HCT116 (cell line): ENCODE measurements at regions not wholly inside any gene's neighbourhood (a gene's known extent, or its start where the extent isn't known, plus 50 kb on each side); places are given as distances from the start of the nearest gene placed in this dataset.

Experiments
- ATAC-seq: fragments of 200-7000 bp; cut with Tn5 transposase; 2 replicates; pipeline ENCODE4 v1.9.1; 2020; ENCODE audit warnings: mild to moderate bottlenecking, moderate library complexity
- BruUV-seq: library from RNA; stranded (reverse); fragments of 400-500 nt; replicated peaks from 2 replicates; lab custom pipeline; 2021; lab: Mats Ljungman, UMichigan
- CTCF ChIA-PET: fragments of 300-600 bp; sonication (Branson Sonifier 250); formaldehyde crosslinking; loops from one replicate; lab custom pipeline; 2021; ENCODE audit warnings: antibody characterized with exemption; lab: Charles Lee
- POLR2A ChIA-PET: fragments of 300-600, 350-600 bp; sonication (Branson Sonifier 250); formaldehyde crosslinking; loops from one replicate; lab custom pipeline; 2021; ENCODE audit warnings: antibody characterized with exemption; lab: Charles Lee
- RAD21 ChIA-PET, 2 experiments: fragments of 300-600 bp; sonication (Branson Sonifier 250); formaldehyde crosslinking; loops; one replicate each; lab custom pipeline; 2023; ENCODE audit warnings: low total read pairs in 2 of 2; ENCODE audit not compliant: uncharacterized antibody in 2 of 2, unreplicated experiment in 2 of 2, low non-redundant PET in 1 of 2; lab: Charles Lee
- DNase-seq: peaks from one replicate; pipeline ENCODE4 v3.0.0-alpha.2; 2010; ENCODE audit warnings: low read depth, low spot score
- H2AFZ ChIP-seq: fragments of 200-600 bp; shearing (Covaris generic), sonication (generic); 2 replicates; pipeline ENCODE4 v1.6.1; 2017; ENCODE audit warnings: low read depth, mixed run types, mixed read lengths, antibody characterized with exemption, low read length; ENCODE audit not compliant: poor library complexity, severe bottlenecking
- H3K27ac ChIP-seq: 2 replicates; pipeline ENCODE4 v1.5.1; 2012; ENCODE audit warnings: low read depth, low read length
- H3K27me3 ChIP-seq: fragments of 200-600 bp; sonication (generic); 2 replicates; pipeline ENCODE4 v1.6.1; 2016; ENCODE audit warnings: mixed run types, low read length, mixed read lengths; ENCODE audit not compliant: insufficient read depth
- H3K36me3 ChIP-seq, 2 experiments: fragments of 200-500 bp in 1 of 2; fragments of 200-600 bp in 1 of 2; sonication (Bioruptor generic) in 1 of 2; sonication (generic) in 1 of 2; 2 replicates each; pipeline versions ENCODE4 v1.5.1 to v1.6.1; 2014 to 2016; ENCODE audit warnings: low read length in 2 of 2, inconsistent platforms in 1 of 2, mixed read lengths in 1 of 2, mixed run types in 1 of 2; ENCODE audit not compliant: insufficient read depth in 2 of 2, control insufficient read depth in 1 of 2
- H3K4me1 ChIP-seq, 2 experiments: fragments of 200-600 bp in 1 of 2; sonication (generic) in 1 of 2; 2 replicates each; pipeline versions ENCODE4 v1.5.1 to v1.6.1; 2012 to 2017; ENCODE audit warnings: low read length in 2 of 2, inconsistent platforms in 1 of 2, mild to moderate bottlenecking in 1 of 2, mixed read lengths in 1 of 2, mixed run types in 1 of 2, moderate library complexity in 1 of 2; ENCODE audit not compliant: insufficient read depth in 2 of 2, control insufficient read depth in 1 of 2
- H3K4me2 ChIP-seq: fragments of 200-600 bp; sonication (generic); 2 replicates; pipeline ENCODE4 v1.6.1; 2017; ENCODE audit warnings: mixed run types, low read length, mixed read lengths
- H3K4me3 ChIP-seq, 2 experiments: fragments of 200-600 bp in 1 of 2; sonication (generic) in 1 of 2; replicated peaks in 1 of 2; 2 replicates each; pipeline ENCODE4 v1.5.1; 2011 to 2016; ENCODE audit warnings: low read length in 2 of 2, control low read depth in 1 of 2, low read depth in 1 of 2, mild to moderate bottlenecking in 1 of 2, mixed read lengths in 1 of 2, mixed run types in 1 of 2
- H3K79me2 ChIP-seq: fragments of 200-600 bp; sonication (generic); 2 replicates; pipeline ENCODE4 v1.6.1; 2017; ENCODE audit warnings: mild to moderate bottlenecking, mixed run types, low read length, moderate library complexity, mixed read lengths; ENCODE audit not compliant: insufficient read depth
- H3K9ac ChIP-seq: fragments of 200-600 bp; sonication (generic); 2 replicates; pipeline ENCODE4 v1.6.1; 2016; ENCODE audit warnings: low read length, mixed read lengths
- H3K9me2 ChIP-seq: fragments of 200-600 bp; sonication (generic), shearing (Covaris generic); 2 replicates; pipeline ENCODE4 v1.6.1; 2017; ENCODE audit warnings: mixed run types, mild to moderate bottlenecking, moderate library complexity; ENCODE audit not compliant: insufficient read depth
- H3K9me3 ChIP-seq, 2 experiments: fragments of 200-500 bp in 1 of 2; fragments of 200-600 bp in 1 of 2; sonication (Bioruptor generic) in 1 of 2; sonication (generic) in 1 of 2; 2 replicates each; pipeline ENCODE4 v1.6.1; 2014 to 2017; ENCODE audit warnings: low read length in 2 of 2, mixed read lengths in 2 of 2, inconsistent platforms in 1 of 2, low read depth in 1 of 2, mild to moderate bottlenecking in 1 of 2, mixed run types in 1 of 2, moderate library complexity in 1 of 2; ENCODE audit not compliant: control insufficient read depth in 1 of 2, insufficient read depth in 1 of 2
- H4K20me1 ChIP-seq: fragments of 200-600 bp; sonication (generic), shearing (Covaris generic); 2 replicates; pipeline ENCODE4 v1.6.1; 2017; ENCODE audit warnings: mixed run types, mild to moderate bottlenecking, moderate library complexity; ENCODE audit not compliant: insufficient read depth
- ATF3 ChIP-seq: IDR thresholded peaks from 2 replicates; pipeline ENCODE4 v1.6.1; 2012
- CEBPB ChIP-seq: IDR thresholded peaks from 2 replicates; pipeline ENCODE4 v1.6.1; 2012; ENCODE audit warnings: low read depth
- EGR1 ChIP-seq: IDR thresholded peaks from 2 replicates; pipeline ENCODE4 v1.6.1; 2012; ENCODE audit warnings: low read depth
- EZH2phosphoT487 ChIP-seq: fragments of 200-600 bp; IDR thresholded peaks from 2 replicates; pipeline ENCODE4 v1.6.1; 2018; ENCODE audit warnings: antibody characterized with exemption, borderline replicate concordance
- POLR2A ChIP-seq: IDR thresholded peaks from 2 replicates; pipeline ENCODE4 v1.7.0; 2011; ENCODE audit warnings: borderline replicate concordance; ENCODE audit not compliant: insufficient read depth, insufficient read length; ENCODE audit errors: extremely low read depth
- POLR2AphosphoS5 ChIP-seq: IDR thresholded peaks from 2 replicates; pipeline ENCODE4 v1.6.1; 2011; ENCODE audit warnings: mild to moderate bottlenecking, low read depth, low read length, moderate library complexity
- RAD21 ChIP-seq: IDR thresholded peaks from 2 replicates; pipeline ENCODE4 v1.6.1; 2012; ENCODE audit warnings: low read depth, mild to moderate bottlenecking
- ZBTB33 ChIP-seq: IDR thresholded peaks from 2 replicates; pipeline ENCODE4 v1.6.1; 2011; ENCODE audit warnings: mild to moderate bottlenecking, low read length, moderate library complexity; ENCODE audit not compliant: insufficient replicate concordance; ENCODE audit errors: extremely low read depth
- intact Hi-C: fragments of 100-400 bp; cut with micrococcal nuclease; formaldehyde crosslinking; loops from 2 replicates; pipeline ENCODE4 v1.10.0; 2022

- POLR2A ChIA-PET, result no interaction called here
- H3K9me2 ChIP-seq, result no peaks in the 10 kb centered on the region
- RAD21 ChIA-PET, result no interaction called here
- no peak overlapping the region for H3K27ac ChIP-seq
- DNase-seq (no peak), ATAC-seq (no peak)
- H3K36me3 ChIP-seq, result no peaks in the 10 kb centered on the region
- peaks cover 0 to 6% of the 10 kb centered on the region in 2 experiments; a peak in 1 of 4 replicates for H3K9me3 ChIP-seq
- H4K20me1 ChIP-seq, result no peaks in the 10 kb centered on the region
- no peaks in the 10 kb centered on the region for H3K79me2 ChIP-seq
- H3K9ac ChIP-seq, result no peak overlapping the region
- H3K27me3 ChIP-seq, result no peaks in the 10 kb centered on the region
- no peaks in the 10 kb centered on the region for H3K4me1 ChIP-seq
- TF ChIP-seq POLR2A (no peak), ATF3 (no peak), EZH2phosphoT487 (no peak), EGR1 (no peak), POLR2AphosphoS5 (no peak), CEBPB (no peak), RAD21 (no peak), ZBTB33 (no peak)
- no peak overlapping the region for H3K4me3 ChIP-seq
- H3K4me2 ChIP-seq, result no peak overlapping the region
- intact Hi-C loops, result no loop called here
- CTCF ChIA-PET, result no interaction called here
- no peak overlapping the region for H2AFZ ChIP-seq
- BruUV-seq, result no TSS peak
Observed at GRCh38 chr15:94838281-94838680, 606.9 kb downstream of the MCTP2 start.
